Pancreas (tissue), 10 donors: ENCODE measurements at regions not wholly inside any gene's neighbourhood (a gene's known extent, or its start where the extent isn't known, plus 50 kb on each side); places are given as distances from the start of the nearest gene placed in this dataset.

Experiments used
- ATAC-seq, 4 donors: fragments of 200-7000 bp; cut with Tn5 transposase; one replicate each; pipeline versions ENCODE4 v1.8.0 to v1.9.1; 2020; ENCODE audit warnings: mild to moderate bottlenecking in 4 of 4, moderate library complexity in 4 of 4
- DNase-seq, 6 donors: peaks; one replicate each; pipeline ENCODE4 v3.0.0-alpha.2; 2020
- FAIRE-seq: peaks from 2 replicates; lab custom pipeline; 2012; peaks lifted over from hg19 to GRCh38; lab: Jason Lieb, UNC
- H3K27ac ChIP-seq, 4 donors: fragments of 200-600 bp; sonication (generic); 1 replicate in 3 of 4; 2 replicates in 1 of 4; pipeline versions ENCODE4 v1.5.0 to v1.8.0; 2020
- H3K27me3 ChIP-seq, 4 donors: fragments of 200-600 bp; one replicate each; pipeline ENCODE4 v1.8.0; 2021
- H3K36me3 ChIP-seq, 3 donors: fragments of 200-600 bp; sonication (generic) in 1 of 3; one replicate each; pipeline versions ENCODE4 v1.5.0 to v1.8.0; 2020 to 2021
- H3K4me1 ChIP-seq, 3 donors: fragments of 200-600 bp; one replicate each; pipeline ENCODE4 v1.8.0; 2021
- H3K4me3 ChIP-seq, 4 donors: fragments of 200-600 bp; sonication (generic) in 2 of 4; one replicate each; pipeline versions ENCODE4 v1.5.0 to v1.8.0; 2020 to 2021
- H3K9me3 ChIP-seq, 4 donors: fragments of 200-600 bp; one replicate each; pipeline ENCODE4 v1.8.0; 2021
- CTCF ChIP-seq, 4 donors: fragments of 200-600 bp; sonication (generic) in 3 of 4; IDR thresholded peaks; one replicate each; pipeline versions ENCODE4 v1.5.0 to v1.8.0; 2021; ENCODE audit warnings: antibody characterized with exemption in 4 of 4
- WGBS, 2 donors: extraction: QIAGEN DNeasy Blood & Tissue Kit; methylation state at CpG; one replicate each; pipeline ENCODE4 v1.1.7; 2013; 5-methylcytosine and 5-hydroxymethylcytosine counted together
- intact Hi-C, 3 donors: fragments of 100-400 bp; cut with DNase I; formaldehyde crosslinking; loops; one replicate each; pipeline versions ENCODE4 v1.11.1 to v1.14.2; 2022
- donor health status: healthy with polysubstance abuse.
- donor health status: DM: no; HTN: no; CAD: no; lungs with moderate emphysema.
- donor health status: DM: no; HTN: no; CAD: no.
- donor health status: control.
- donor health status: control.
- donor health status: Bipolar disorder and iron deficiency.
- donor health status: DM: yes; HTN: yes; CAD: no.
- donor health status: DM: no; HTN: no; CAD: no.
- donor health status: DM: no; HTN: no; CAD: no.
- donor health status: DM: yes; HTN: yes; CAD: no.

- intact Hi-C loops = no loop called here
- no peak overlapping the region for H3K4me3 ChIP-seq
- no peak for TF ChIP-seq CTCF (IDR thresholded peaks at IDR 0.05)
- 50 to 55% methylated on average over 12 of the region's 12 CpGs for WGBS, 2 donors
- FAIRE-seq (no peak), DNase-seq (no peak), ATAC-seq (no peak)
- H3K4me1 ChIP-seq = no peaks in the 10 kb centered on the region
- no peak overlapping the region for H3K27ac ChIP-seq
- H3K36me3 ChIP-seq = no peaks in the 10 kb centered on the region
- H3K27me3 ChIP-seq = no peaks in the 10 kb centered on the region
- no peaks in the 10 kb centered on the region for H3K9me3 ChIP-seq
Measured at GRCh38 chr2:164073101-164074074, 337.6 kb upstream of the FIGN start.

- FAIRE-seq = no peak
- intact Hi-C loops = loop anchor here in 1 of 3 donors (10.0 kb wide), 1 partner anchor 735 kb away; no protein-coding TSS in a partner anchor
- 65 to 72% methylated on average over 1 of the region's 1 CpG for WGBS, 2 donors
Measured at GRCh38 chr2:164069540-164069939, 333.7 kb upstream of the FIGN start.

GRCh38 chr2:164068063-164068462 lies 332.3 kb upstream of the FIGN start:
- intact Hi-C loops = loop anchor here in 1 of 3 donors (10.0 kb wide), 1 partner anchor 733 kb away; no protein-coding TSS in a partner anchor

More at GRCh38 chr2:164069540-164069939, 333.7 kb upstream of the FIGN start:
- ATAC-seq (peak in 1 of 4 donors; percentile 29), DNase-seq (no peak)
- Histone ChIP-seq H3K4me1 (no peaks in the 10 kb centered on the region), H3K4me3 (no peak overlapping the region), H3K9me3 (no peaks in the 10 kb centered on the region), H3K27ac (no peak overlapping the region), H3K36me3 (no peaks in the 10 kb centered on the region), H3K27me3 (no peaks in the 10 kb centered on the region)
- no peak for TF ChIP-seq CTCF (IDR thresholded peaks at IDR 0.05)

GRCh38 chr2:164066095-164066494 lies 330.3 kb upstream of the FIGN start:
- no peaks in the 10 kb centered on the region for H3K27me3 ChIP-seq
- DNase-seq (no peak), FAIRE-seq (no peak), ATAC-seq (no peak)
- no peak overlapping the region for H3K4me3 ChIP-seq
- TF ChIP-seq CTCF (IDR thresholded peaks at IDR 0.05) = no peak
- no peaks in the 10 kb centered on the region for H3K36me3 ChIP-seq
- WGBS, 2 donors = 67 to 77% methylated on average over 1 of the region's 1 CpG
- no peaks in the 10 kb centered on the region for H3K9me3 ChIP-seq
- no peaks in the 10 kb centered on the region for H3K4me1 ChIP-seq
- intact Hi-C loops = loop anchor here in 1 of 3 donors (10.0 kb wide), 1 partner anchor 731 kb away; no protein-coding TSS in a partner anchor
- H3K27ac ChIP-seq = no peak overlapping the region

More at GRCh38 chr2:164068063-164068462, 332.3 kb upstream of the FIGN start:
- Histone ChIP-seq H3K27me3 (no peaks in the 10 kb centered on the region), H3K4me3 (no peak overlapping the region), H3K36me3 (no peaks in the 10 kb centered on the region), H3K4me1 (no peaks in the 10 kb centered on the region), H3K9me3 (no peaks in the 10 kb centered on the region), H3K27ac (no peak overlapping the region)
- no peak for ATAC-seq
- TF ChIP-seq CTCF (IDR thresholded peaks at IDR 0.05) = no peak
- no peak for FAIRE-seq
- DNase-seq = no peak
